UCSD-AML1 (cell line): ENCODE measurements at regions not wholly inside any gene's neighbourhood (a gene's known extent, or its start where the extent isn't known, plus 50 kb on each side); places are given as distances from the start of the nearest gene placed in this dataset.

Source experiments
- DNase-seq: peaks from one replicate; lab custom pipeline; 2025; ENCODE audit not compliant: unreplicated experiment; lab: John Stamatoyannopoulos, UW

DNA sequence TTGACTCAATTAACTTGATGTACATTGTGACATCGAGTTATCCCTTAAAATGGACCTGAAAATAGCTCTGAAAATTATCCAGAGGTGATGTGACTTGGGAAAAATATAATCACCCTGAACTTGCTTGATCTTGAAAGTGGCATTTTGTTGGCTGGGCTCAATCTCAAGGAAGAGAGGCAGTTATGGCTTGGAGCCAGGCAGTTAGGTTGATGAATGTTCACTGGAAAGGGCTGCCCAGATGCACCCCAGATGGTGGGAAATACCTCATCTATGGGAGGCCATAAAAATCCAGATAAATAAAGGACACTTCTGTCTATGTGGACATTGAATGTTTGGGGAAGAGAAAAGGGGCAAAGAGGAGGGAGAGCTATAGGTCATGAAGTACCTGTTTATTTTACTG lies 55.7 kb upstream of the OR5AN1 start:
- DNase-seq = no peak

DNA sequence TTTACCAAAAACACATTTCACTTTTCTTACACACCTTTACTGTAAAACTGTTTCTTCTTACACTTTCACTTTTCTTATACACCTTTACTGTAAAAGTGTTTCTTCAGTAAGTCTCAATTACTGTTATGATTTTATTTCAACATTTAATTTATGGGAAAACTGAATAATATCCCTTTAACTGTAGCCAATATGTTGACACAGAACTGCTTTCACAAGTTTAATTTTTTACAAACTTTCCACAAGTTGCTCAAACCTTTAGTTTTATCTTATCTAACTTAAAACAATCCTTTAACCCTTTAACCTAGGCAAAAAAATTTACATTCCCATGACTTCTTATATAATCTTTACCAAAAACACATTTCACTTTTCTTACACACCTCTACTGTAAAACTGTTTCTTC lies 63.3 kb upstream of the OR5AN1 start:
- no peak for DNase-seq

DNA sequence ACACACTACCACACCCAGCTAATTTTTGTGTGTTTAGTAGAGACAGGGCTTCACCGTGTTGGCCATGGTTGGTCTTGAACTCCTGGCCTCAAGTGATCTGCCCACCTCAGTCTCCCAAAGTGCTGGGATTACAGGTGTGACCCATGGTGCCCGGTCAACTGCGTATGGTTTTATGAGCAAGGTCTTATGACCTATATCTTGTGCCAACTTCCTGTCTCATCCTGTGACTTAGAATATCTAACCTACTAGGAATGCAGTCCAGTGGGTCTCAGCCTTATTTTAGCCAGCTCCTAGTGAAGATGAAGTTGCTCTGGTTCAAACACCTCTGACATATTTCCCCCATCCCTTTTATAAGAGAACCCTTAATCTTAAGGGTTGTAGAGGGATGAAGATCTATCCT lies 66.1 kb upstream of the OR5AN1 start:
- DNase-seq = no peak

DNA sequence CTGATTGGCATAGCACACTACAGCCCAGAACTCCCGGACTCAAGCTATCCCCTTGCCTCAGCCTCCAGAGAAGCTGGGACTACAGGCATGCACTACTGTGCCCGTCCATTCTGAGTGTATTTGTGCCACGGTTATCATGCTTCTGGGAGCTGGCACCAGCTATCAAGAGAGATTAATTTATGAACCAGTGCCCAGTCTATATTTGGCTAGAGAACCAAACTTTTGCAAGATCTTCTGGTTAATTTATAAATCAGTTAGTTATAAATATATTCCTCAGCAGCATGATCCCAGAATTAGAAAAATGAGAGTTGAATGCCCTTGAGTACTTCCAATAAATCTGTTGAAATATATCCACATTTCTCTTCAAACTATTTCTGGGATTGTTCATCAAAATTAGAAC lies 67.5 kb upstream of the OR5AN1 start:
- no peak for DNase-seq

DNA sequence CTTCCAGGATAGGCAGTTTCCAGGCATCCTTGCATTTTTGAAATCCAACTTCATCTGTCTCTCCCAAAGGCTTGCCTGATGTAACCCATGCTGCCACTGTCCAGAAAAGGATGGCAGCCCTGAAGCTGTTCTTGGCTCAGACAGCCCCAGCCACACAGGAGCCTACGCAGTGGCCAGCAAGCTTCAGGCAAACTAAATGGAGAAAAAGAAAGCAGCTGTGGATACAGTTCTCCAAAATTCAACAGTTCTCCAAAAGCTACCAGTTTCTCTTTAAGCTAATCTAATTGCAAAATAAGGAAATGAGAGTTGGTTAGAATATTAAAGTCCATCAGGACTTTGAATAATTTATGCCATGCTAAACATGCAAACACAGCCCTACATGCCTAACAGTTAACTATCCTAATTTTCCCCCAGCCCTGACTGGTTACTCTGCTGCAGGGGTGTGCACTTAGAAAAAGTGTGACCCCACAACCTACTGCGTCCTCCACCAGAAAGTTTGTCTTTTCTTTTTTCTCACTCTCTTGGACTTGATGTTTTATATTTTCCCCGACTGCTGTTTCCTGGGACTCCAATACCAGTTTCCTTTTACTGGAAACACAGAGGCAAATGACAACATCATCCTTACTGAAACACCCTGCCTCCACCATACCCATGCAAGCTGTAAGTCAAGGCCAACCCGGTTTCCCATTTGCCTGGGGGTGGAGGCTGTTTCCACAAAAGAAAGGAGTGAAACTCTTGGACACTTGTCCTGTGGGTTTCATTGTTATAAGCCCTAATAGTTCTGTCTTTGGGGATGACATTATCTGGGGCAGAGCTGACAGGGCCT lies 69.1 kb upstream of the OR5AN1 start:
- no peak for DNase-seq

DNA sequence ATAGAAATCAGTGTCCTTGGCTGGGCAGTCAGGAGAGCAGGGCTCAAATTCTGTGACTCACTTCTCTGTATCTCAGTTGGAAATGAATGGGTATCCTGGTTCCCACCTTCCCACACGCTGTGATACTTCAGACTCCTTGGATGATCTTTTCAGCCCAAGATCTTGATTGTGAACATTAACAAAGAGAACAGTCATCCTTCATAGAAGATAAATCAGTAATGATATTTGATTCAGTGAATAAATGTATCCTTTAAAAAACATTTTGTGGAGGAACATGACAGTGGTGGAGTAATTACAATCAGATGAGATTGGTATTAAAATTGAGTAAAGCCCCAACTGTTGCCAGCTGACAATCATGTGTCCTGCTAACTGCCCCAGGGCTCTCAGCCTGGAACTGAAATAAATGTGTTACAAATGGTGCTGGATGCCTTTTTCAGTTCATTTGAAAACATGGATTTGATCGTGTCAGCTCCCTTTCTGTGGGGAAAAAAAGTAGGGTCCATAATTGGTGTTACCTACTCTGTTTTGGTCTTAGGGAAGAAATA lies 72.9 kb upstream of the OR5AN1 start:
- no peak for DNase-seq

DNA sequence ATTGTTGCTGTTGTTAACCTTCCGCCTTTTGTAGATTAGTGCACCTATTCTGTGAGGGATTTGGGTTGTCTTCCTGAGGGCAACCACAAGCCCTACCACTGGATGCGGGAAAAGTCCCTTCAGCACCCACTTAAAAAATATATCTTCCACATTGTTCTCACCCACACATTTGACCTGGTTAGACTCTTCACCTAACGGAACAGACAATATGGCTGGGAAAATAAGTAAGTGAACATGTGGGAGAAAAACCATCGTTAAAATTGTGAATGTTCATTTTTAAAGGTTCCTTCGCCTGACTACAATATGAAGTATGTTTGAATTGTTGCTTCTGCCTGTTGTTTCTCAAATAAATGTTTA lies 72.0 kb upstream of the MPEG1 start:
- no peak for DNase-seq

DNA sequence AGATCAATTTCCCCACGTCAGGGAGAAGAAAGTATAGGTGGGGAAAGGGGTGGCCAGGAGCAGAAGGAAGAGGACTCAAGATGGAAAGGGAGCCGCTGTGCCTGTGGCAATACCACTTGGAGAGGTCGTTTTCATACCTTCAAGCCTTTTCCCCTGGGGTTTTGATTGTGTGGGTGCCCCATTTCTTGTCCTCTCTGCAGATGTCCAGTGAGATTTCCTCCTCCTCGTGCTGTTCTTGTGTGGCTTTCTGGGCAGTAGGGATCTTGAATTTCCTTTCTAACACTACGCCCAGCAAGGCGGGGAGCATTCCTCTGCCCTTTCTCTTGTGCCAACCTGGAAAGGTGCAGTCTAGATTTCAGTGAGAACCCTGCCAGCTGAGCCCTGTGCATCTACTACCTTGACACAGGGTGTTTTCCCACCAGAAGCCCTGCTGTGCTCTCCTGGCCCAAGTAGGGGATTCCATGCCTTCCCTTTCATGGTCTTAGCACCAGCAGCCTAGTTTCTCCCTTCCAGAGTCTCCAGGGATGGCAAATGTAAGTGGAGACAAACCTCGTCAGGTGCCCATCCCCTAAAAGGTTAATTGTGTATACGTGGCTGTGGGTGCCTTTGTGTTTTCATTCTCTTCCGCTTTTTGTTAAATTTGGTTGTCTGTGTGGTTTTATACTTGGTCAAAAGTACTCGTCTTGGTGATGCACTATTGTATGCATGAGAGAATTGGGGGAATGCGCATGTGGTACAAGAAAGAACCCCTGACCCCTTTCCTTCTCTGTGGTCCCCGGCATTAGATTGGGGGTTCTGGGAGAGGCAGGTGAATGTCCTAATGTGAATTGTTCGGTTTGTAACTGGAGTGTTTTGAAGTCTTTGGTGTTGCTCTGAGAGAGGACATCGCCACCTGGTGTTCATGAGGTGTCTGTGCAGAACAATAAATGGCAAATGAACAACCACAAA lies 71.4 kb upstream of the MPEG1 start:
- DNase-seq = peak; percentile 35

DNA sequence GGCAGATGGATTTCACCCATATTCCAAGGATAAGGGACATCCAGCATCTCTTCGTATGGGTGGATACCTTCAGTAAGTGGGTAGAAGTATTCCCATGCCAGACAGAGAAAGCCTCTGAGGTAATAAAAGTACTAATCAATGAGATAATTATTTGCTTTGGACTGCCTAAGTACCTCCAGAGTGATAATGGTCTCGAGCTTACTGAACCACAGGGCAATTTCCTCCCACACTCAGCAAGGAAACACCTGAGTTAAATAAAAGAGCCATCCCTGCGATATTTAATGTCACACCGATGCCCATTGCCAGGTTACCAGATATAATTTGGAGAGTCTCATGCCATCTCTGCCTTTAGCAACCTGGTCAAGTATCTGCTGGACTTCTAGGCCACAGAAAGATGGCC lies 70.6 kb upstream of the MPEG1 start:
- DNase-seq = no peak

DNA sequence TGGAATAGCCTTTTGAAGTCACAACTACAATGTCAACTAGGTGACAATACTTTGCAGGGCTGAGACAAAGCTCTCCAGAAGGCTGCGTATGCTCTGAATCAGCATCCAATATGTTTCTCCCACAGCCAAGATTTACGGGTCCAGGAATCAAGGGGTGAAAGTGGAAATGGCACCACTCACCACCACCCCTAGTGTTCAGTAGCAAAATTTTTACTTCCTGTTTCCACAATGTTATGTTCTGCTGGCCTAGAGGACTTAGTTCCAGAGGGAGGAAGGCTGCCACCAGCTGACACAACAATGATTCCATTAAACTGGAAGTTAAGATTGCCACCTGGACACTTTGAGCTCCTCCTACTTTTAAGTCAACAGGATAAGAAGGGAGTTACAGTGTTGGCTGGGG lies 68.5 kb upstream of the MPEG1 start:
- no peak for DNase-seq

DNA sequence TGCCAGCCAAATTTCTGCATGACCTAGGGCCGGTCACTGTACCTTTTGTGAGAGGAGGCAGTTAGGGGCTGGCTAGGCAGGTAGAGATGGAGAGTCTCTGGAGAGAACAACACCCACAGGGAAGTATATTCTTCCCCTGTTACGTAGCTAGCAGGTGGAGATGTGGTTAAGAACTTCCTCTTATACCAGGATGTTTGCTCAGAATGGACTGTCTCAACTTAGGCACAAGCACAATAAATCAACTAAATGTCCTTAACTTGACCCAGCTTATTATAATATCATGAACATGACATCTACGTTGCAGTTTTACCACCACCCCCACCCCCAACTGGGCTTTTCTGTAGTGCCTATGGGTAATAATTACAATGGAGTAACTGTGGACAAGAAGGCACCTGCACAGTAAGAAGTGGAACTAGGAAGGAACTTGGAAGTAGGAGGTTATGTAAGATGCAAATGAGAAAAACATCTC lies 60.7 kb upstream of the MPEG1 start:
- no peak for DNase-seq

DNA sequence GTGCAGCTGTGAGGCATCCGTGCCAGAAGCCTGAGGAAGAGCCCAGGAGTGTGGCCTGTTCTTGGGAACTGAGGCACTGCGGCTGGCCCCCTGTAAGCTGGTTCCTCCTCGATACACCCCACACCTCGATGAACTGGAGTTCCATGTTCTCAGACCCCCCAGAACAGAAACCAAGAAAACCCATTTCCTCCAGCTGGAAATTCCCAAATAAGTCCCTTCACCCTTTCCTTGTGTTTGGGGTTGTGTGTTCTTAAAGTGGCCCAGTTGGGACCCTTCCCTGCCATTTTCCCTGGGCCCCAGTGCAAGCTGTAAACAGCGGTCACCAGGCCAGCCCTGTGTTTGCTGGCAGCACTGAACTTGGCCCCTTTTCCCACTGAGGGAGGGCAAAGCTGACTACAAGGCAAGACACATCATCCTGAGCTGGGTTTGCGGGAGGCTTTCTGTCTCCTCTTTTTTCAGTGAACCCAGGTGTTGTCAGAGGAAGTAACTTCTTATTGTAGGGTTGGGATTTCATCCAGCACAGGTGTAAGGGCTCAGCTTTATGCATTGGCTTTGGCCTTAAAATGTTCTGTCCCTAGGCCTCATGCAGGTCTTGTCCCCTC lies 60.1 kb upstream of the MPEG1 start:
- no peak for DNase-seq

DNA sequence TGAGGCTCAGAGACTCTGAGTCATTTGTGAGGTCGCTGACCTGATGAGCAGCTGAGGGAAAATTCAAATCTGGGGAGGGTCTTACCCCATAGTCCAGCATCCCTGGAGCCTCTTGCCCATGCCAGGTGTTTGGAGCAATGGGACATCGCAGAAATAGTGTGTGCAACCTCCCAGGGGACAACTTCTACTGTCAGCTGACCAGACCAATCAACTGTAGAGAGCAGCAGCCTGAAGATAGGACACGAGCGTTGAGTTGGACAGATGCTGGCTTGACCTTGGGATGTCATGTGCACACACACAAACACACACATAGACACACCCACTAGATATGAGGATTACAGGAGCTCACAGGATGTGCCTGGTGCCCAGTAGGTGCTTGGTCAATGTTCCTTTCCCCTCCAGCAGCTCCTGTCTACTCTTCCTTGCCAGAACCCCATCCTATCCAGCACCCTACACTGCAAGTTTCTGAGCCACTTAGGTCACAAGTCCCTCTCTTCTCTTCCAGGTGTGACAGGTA lies 59.1 kb upstream of the MPEG1 start:
- no peak for DNase-seq

DNA sequence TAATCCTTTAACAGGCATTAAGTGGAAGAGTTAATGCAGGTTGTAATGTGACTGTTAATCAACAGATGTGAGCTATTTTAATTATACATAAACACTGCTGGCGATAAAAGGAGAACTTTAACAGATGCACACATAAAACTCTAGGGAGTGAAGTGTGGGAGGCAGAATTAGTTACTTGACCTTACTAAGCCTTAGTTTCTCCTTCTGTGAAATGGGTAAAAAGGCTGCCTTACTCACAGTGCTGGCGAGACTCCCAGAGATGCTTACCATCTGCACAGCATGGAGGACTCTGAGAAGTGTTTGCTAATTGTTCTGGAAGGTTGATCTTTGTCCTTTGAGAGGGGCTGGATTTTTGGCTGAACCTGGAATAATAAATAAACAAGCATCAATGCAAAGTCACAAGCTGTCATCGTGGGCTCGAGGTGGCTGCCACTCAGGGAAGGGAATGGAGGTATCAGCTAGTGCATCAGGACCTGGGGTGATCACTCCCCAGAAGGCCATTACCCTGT lies 58.6 kb upstream of the MPEG1 start:
- no peak for DNase-seq

DNA sequence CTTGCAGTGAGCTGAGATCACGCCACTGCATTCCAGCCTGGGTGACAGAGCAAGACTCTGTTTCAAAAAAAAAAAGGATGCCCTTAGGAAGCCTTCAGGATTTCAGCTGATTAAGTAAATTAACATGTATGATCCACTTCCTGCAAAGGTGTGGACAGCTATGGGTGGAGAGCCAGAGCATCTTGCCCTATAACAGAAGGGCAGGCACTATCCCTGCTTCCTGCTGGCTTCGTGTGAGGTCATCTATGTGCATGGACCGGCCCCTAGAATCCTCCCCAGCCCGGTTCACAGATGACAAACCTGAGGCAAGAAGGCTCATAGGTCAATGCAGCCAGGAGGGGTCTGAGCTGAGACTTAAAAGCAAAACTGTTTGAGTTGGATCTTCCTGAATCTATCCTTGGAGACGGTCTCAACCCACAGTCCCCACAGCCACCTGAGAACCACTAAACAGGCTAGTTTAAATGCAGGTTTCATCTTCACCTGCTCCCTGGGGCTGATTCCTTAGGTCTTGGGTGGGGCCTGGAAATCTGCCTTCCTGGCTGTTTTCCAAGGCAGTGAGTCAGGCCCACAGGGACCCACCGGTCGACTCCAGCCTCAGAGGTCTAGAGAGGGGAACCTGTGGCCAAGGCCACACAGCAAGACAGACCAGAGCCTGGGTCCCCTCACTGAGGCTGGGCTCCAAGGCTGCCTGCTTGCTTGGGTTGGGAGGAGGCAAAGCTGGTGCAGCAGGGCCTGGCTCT lies 55.2 kb upstream of the MPEG1 start:
- no peak for DNase-seq

DNA sequence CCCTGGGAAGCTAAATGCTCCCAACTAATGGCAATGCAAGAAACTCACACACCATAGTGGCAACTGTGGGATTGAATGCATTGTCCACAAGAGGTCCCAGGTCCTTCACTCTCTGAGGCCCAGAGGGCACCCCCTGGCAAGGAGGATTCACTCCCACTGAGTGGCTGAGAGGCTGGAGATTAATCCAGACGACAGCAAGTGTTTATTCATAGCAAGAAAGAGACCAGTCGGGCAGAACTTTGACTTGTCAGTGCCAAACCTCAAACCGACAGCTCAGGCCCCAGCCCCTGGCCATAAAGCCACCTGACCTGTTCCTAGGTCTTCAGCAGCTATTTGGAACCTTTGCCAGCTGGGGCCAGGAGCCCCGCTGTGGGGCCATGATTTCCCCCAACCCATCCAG lies 54.5 kb upstream of the MPEG1 start:
- no peak for DNase-seq

DNA sequence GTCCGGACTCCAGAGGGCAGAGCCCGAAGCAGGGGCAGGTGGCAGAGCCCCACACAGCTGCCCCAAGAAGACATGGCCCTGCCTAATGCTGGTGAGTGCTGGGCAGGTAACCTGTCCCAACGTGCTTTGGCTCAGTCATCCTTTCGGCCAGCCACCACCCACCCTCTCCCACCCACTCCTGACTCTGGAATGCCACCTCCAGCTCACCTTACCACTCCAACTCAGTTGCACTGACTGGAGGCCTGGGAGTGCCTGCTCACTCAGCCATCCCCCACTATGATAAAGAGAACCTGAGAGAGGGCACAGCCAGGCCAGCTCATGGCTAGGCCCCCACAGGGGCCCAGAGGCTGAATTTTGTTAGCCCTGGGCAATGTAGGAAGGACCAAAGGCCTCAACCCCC lies 53.8 kb upstream of the MPEG1 start:
- no peak for DNase-seq

DNA sequence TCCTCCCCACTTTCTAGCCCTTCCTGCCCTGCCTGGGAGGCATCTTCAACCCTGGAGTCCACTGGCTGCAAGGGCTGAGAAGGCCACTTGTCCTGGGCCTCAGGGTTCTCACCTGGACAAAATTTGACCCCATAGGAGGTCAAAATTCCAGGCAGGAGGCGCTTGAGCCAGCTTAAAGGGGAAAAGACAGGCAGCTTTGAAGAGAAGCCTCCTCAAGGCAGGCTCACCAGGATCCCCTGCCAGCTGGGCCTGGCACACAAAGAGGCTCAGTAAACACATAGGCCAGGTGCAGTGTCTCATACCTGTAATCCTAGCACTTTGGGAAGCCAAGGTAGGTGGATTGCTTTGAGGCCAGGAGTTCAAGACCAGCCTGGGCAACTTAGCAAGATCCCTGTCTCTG lies 53.0 kb upstream of the MPEG1 start:
- no peak for DNase-seq

DNA sequence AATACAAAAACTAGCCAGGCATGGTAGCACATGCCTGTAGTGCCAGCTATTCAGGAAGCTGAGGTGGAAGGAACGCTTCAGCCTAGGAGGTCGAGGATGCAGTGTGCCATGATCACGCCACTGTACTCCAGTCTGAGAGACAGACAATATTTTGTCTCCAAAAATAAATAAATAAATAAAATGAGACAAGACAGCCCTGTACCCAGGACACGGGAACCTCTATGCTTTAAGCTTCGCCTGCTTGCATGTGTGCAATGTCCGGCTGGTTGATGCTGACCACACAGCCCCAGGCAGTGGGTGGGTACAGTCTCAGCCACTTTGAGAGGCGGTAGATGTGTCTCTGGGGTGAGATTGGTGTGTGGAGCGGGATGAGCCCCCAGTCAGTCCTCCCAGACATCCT lies 52.0 kb upstream of the MPEG1 start:
- no peak for DNase-seq

DNA sequence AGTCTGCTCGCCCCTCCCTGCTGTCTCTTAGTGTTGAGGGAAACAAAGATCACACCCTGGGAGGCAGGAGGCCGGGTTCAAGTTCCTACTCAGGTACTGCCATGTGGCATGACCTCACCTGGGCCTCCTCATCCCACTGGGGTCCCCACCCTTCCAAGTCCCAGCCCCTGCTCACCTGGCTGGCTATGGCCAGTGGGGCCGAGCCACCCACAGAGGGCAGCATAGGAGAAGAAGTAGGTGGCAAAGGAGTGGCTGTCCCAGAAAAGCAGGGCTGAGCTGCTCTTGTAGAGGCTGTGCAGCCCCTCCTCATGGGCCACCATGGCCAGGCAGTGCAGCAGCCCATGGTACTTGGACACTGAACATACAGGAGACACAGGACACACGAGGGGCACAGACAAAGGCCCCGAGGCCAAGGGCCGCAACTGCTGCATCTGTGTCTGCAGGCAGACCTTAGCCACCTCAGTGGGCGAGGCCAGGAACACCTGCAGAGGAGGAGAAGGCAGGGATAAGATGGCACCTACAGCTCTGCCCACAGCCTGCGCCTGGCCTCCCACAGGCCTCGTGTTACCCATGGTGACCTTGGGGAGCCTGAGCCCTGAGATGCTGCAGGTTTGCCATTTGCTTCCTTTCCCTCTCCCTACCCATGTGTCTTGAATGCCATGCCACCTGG lies 50.6 kb upstream of the MPEG1 start:
- peak; percentile 38 for DNase-seq
